ENCODE measurements at regions not wholly inside any gene's neighbourhood (a gene's known extent, or its start where the extent isn't known, plus 50 kb on each side); places are given as distances from the start of the nearest gene placed in this dataset.
"Not testable (repeated sequence)": the region's sequence is repeated elsewhere in the genome, so short reads cannot be mapped to it uniquely, and the experiment has no call there.

- in situ Hi-C loops (cut with MboI; ENCODE audit: low pct_unique_long_range_greater_than_20kb, low sequenced_read_pairs) = no loop called here
- no peak for DNase-seq
These were observed 680.4 kb upstream of the ITGA1 start for GRCh38 chr5:52107210-52107905.

GRCh38 chr5:52119768-52120167, 667.9 kb upstream of the ITGA1 start:
- DNase-seq = no peak
- in situ Hi-C loops (cut with MboI; ENCODE audit: low pct_unique_long_range_greater_than_20kb, low sequenced_read_pairs) = no loop called here

- in situ Hi-C loops (cut with MboI; ENCODE audit: low pct_unique_long_range_greater_than_20kb, low sequenced_read_pairs) = no loop called here
- DNase-seq = no peak
These were observed 655.7 kb upstream of the ITGA1 start for GRCh38 chr5:52132053-52132452.

- in situ Hi-C loops (cut with MboI; ENCODE audit: low pct_unique_long_range_greater_than_20kb, low sequenced_read_pairs) = no loop called here
These were observed 653.6 kb upstream of the ITGA1 start for GRCh38 chr5:52134013-52134650.

GRCh38 chr5:52139888-52140615, 647.7 kb upstream of the ITGA1 start:
- in situ Hi-C loops (cut with MboI; ENCODE audit: low pct_unique_long_range_greater_than_20kb, low sequenced_read_pairs) = no loop called here
- DNase-seq = no peak

More at GRCh38 chr5:52134013-52134650, 653.6 kb upstream of the ITGA1 start:
- peak; percentile 11 for DNase-seq

GRCh38 chr5:52148679-52149078, 639.0 kb upstream of the ITGA1 start:
- in situ Hi-C loops (cut with MboI; ENCODE audit: low pct_unique_long_range_greater_than_20kb, low sequenced_read_pairs) = no loop called here
- DNase-seq = no peak

GRCh38 chr5:52150501-52150900, 637.2 kb upstream of the ITGA1 start:
- in situ Hi-C loops (cut with MboI; ENCODE audit: low pct_unique_long_range_greater_than_20kb, low sequenced_read_pairs) = no loop called here
- DNase-seq = no peak

GRCh38 chr5:52156809-52157208, 630.9 kb upstream of the ITGA1 start:
- in situ Hi-C loops (cut with MboI; ENCODE audit: low pct_unique_long_range_greater_than_20kb, low sequenced_read_pairs); DNase-seq: not testable (repeated sequence)

- DNase-seq; in situ Hi-C loops (cut with MboI; ENCODE audit: low pct_unique_long_range_greater_than_20kb, low sequenced_read_pairs): not testable (repeated sequence)
These were observed 621.9 kb upstream of the ITGA1 start for GRCh38 chr5:52165806-52166205.

- in situ Hi-C loops (cut with MboI; ENCODE audit: low pct_unique_long_range_greater_than_20kb, low sequenced_read_pairs) = no loop called here
- DNase-seq = no peak
These were observed 614.6 kb upstream of the ITGA1 start for GRCh38 chr5:52173133-52173532.

- in situ Hi-C loops (cut with MboI; ENCODE audit: low pct_unique_long_range_greater_than_20kb, low sequenced_read_pairs) = no loop called here
- no peak for DNase-seq
These were observed 610.5 kb upstream of the ITGA1 start for GRCh38 chr5:52177193-52177592.

GRCh38 chr5:52181403-52181802, 606.3 kb upstream of the ITGA1 start:
- DNase-seq = no peak
- in situ Hi-C loops (cut with MboI; ENCODE audit: low pct_unique_long_range_greater_than_20kb, low sequenced_read_pairs) = no loop called here

GRCh38 chr5:52190737-52191136, 597.0 kb upstream of the ITGA1 start:
- in situ Hi-C loops (cut with MboI; ENCODE audit: low pct_unique_long_range_greater_than_20kb, low sequenced_read_pairs) = no loop called here

GRCh38 chr5:52199833-52200232, 587.9 kb upstream of the ITGA1 start:
- in situ Hi-C loops (cut with MboI; ENCODE audit: low pct_unique_long_range_greater_than_20kb, low sequenced_read_pairs) = no loop called here
- DNase-seq = no peak

More at GRCh38 chr5:52190737-52191136, 597.0 kb upstream of the ITGA1 start:
- no peak for DNase-seq

GRCh38 chr5:52202256-52202655, 585.5 kb upstream of the ITGA1 start:
- in situ Hi-C loops (cut with MboI; ENCODE audit: low pct_unique_long_range_greater_than_20kb, low sequenced_read_pairs) = no loop called here
- no peak for DNase-seq

GRCh38 chr5:52204310-52204709, 583.4 kb upstream of the ITGA1 start:
- no peak for DNase-seq
- in situ Hi-C loops (cut with MboI; ENCODE audit: low pct_unique_long_range_greater_than_20kb, low sequenced_read_pairs) = no loop called here

All from KBM-7 (cell line).